Esophagus (tissue), 2 donors: ENCODE measurements at regions not wholly inside any gene's neighbourhood (a gene's known extent, or its start where the extent isn't known, plus 50 kb on each side); places are given as distances from the start of the nearest gene placed in this dataset.
"Not testable (repeated sequence)": the region's sequence is repeated elsewhere in the genome, so short reads cannot be mapped to it uniquely, and the experiment has no call there.

Experiments used
- H3K27ac ChIP-seq, 2 donors: one replicate each; pipeline ENCODE4 v1.5.1; 2013; ENCODE audit warnings: low read depth in 2 of 2, mild to moderate bottlenecking in 2 of 2, inconsistent platforms in 1 of 2, low read length in 1 of 2, moderate library complexity in 1 of 2
- H3K27me3 ChIP-seq, 2 donors: one replicate each; pipeline ENCODE4 v1.6.1; 2013; ENCODE audit warnings: low read length in 2 of 2, control low read depth in 1 of 2, mild to moderate bottlenecking in 1 of 2; ENCODE audit not compliant: insufficient read depth in 2 of 2, control insufficient read depth in 1 of 2
- H3K36me3 ChIP-seq, 2 donors: one replicate each; pipeline ENCODE4 v1.6.1; 2013; ENCODE audit warnings: low read length in 1 of 2; ENCODE audit not compliant: control insufficient read depth in 2 of 2, insufficient read depth in 2 of 2
- H3K4me1 ChIP-seq, 2 donors: one replicate each; pipeline ENCODE4 v1.6.1; 2013; ENCODE audit warnings: low read length in 1 of 2; ENCODE audit not compliant: control insufficient read depth in 2 of 2, insufficient read depth in 2 of 2
- H3K4me3 ChIP-seq, 2 donors: one replicate each; pipeline ENCODE4 v1.5.1; 2013; ENCODE audit warnings: low read length in 2 of 2, mild to moderate bottlenecking in 2 of 2, low read depth in 1 of 2, moderate library complexity in 1 of 2
- H3K9me3 ChIP-seq, 2 donors: one replicate each; pipeline ENCODE4 v1.6.1; 2013; ENCODE audit warnings: mild to moderate bottlenecking in 2 of 2, low read depth in 1 of 2, low read length in 1 of 2, moderate library complexity in 1 of 2; ENCODE audit not compliant: control insufficient read depth in 2 of 2, insufficient read depth in 1 of 2
- WGBS, 2 donors: extraction: QIAGEN DNeasy Blood & Tissue Kit; methylation state at CpG; one replicate each; pipeline ENCODE4 v1.1.7; 2013; 5-methylcytosine and 5-hydroxymethylcytosine counted together
- donor health status: healthy with polysubstance abuse.
- donor health status: Bipolar disorder and iron deficiency.

DNA sequence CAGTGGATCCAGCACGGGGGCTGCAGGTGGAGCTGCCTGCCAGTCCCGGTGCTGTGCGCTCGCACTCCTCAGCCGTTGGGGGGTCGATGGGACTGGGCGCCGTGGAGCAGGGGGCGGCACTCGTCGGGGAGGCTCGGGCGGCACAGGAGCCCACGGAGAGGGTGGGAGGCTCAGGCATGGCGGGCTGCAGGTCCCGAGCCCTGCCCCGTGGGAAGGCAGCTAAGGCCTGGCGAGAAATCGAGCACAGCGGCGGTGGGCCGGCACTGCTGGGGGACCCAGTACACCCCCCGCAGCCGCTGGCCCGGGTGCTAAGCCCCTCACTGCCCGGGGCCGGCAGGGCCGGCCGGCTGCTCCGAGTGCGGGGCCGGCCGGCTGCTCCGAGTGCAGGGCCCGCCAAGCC, 52.3 kb upstream of the MARK1 start:
- not testable (repeated sequence) for H3K27me3 ChIP-seq, H3K4me1 ChIP-seq, H3K36me3 ChIP-seq, H3K27ac ChIP-seq, H3K9me3 ChIP-seq, H3K4me3 ChIP-seq
- WGBS, 2 donors: 93 to 97% methylated on average over 11 to 34 of the region's 35 CpGs

DNA sequence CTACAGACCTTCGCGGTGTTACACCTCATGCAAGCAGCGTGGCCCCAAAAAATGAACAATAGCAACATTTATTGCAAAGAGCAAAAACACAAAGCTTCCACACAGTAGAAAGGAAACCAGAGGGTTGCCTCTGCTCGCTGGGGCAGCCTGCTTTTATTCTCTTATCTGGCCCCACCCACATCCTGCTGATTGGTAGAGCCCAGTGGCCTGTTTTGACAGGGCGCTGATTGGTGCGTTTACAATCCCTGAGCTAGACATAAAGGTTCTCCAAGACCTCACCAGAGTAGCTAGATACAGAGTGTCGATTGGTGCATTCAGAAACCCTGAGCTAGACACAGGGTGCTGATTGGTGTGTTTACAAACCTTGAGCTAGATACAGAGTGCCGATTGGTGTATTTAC, 52.8 kb upstream of the MARK1 start:
- 92 to 95% methylated on average over 8 of the region's 8 CpGs for WGBS, 2 donors

GRCh38 chr1:220473440-220473839, 54.5 kb upstream of the MARK1 start:
- Histone ChIP-seq H3K9me3 (peaks cover 0 to 3% of the 10 kb centered on the region in 2 donors), H3K4me1 (no peaks in the 10 kb centered on the region), H3K27me3 (no peaks in the 10 kb centered on the region), H3K4me3 (no peak overlapping the region), H3K36me3 (no peaks in the 10 kb centered on the region), H3K27ac (no peak overlapping the region)
- 94 to 96% methylated on average over 2 of the region's 2 CpGs for WGBS, 2 donors

More for the DNA sequence above, 52.8 kb upstream of the MARK1 start:
- not testable (repeated sequence) for H3K27me3 ChIP-seq, H3K27ac ChIP-seq, H3K4me1 ChIP-seq, H3K4me3 ChIP-seq, H3K9me3 ChIP-seq, H3K36me3 ChIP-seq

DNA sequence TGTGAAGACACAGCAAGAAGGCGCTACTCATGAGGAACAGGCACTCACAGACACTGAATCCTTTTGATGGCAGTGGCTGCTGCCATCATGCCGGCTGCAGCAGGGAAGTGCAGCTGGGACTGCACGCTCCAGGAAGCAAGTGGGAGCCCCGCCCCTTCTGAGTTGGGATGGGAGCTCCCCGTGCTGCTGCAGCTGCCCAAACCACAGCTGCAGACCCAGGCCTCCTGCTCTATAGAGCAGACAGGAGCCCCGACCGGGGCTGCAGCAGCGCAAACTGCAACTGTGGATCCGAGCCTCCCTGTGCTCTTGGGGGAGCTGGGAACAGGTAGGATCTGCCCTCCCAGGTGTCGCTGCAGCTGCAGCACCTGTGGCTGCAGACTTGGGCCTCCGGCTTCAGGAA, 65.2 kb upstream of the MARK1 start:
- 66 to 73% methylated on average over 11 of the region's 11 CpGs for WGBS, 2 donors
- no peaks in the 10 kb centered on the region for H3K36me3 ChIP-seq

GRCh38 chr1:220458936-220459335, 69.0 kb upstream of the MARK1 start:
- H3K4me3 ChIP-seq: no peak overlapping the region
- no peaks in the 10 kb centered on the region for H3K36me3 ChIP-seq
- H3K27me3 ChIP-seq: no peaks in the 10 kb centered on the region
- no peak overlapping the region for H3K27ac ChIP-seq
- H3K9me3 ChIP-seq: no peaks in the 10 kb centered on the region
- no peaks in the 10 kb centered on the region for H3K4me1 ChIP-seq

More for the DNA sequence above, 65.2 kb upstream of the MARK1 start:
- H3K4me3 ChIP-seq: no peak overlapping the region
- no peak overlapping the region for H3K27ac ChIP-seq
- no peaks in the 10 kb centered on the region for H3K4me1 ChIP-seq
- H3K9me3 ChIP-seq: no peaks in the 10 kb centered on the region
- no peaks in the 10 kb centered on the region for H3K27me3 ChIP-seq

- no peaks in the 10 kb centered on the region for H3K9me3 ChIP-seq
- no peak overlapping the region for H3K27ac ChIP-seq
- H3K27me3 ChIP-seq: no peaks in the 10 kb centered on the region
- 71 to 76% methylated on average over 5 of the region's 5 CpGs for WGBS, 2 donors
- H3K36me3 ChIP-seq: no peaks in the 10 kb centered on the region
- H3K4me1 ChIP-seq: no peaks in the 10 kb centered on the region
- no peak overlapping the region for H3K4me3 ChIP-seq
Observed at GRCh38 chr1:220457957-220458609, 69.9 kb upstream of the MARK1 start.

- Histone ChIP-seq H3K27ac (no peak overlapping the region), H3K36me3 (no peaks in the 10 kb centered on the region), H3K9me3 (no peaks in the 10 kb centered on the region), H3K4me3 (no peak overlapping the region), H3K4me1 (no peaks in the 10 kb centered on the region), H3K27me3 (no peaks in the 10 kb centered on the region)
- 74 to 81% methylated on average over 7 of the region's 7 CpGs for WGBS, 2 donors
Observed at GRCh38 chr1:220455559-220455958, 72.4 kb upstream of the MARK1 start.

GRCh38 chr1:220454155-220454777, 73.7 kb upstream of the MARK1 start:
- Histone ChIP-seq H3K27ac (no peak overlapping the region), H3K4me1 (no peaks in the 10 kb centered on the region), H3K4me3 (no peak overlapping the region), H3K36me3 (no peaks in the 10 kb centered on the region), H3K9me3 (no peaks in the 10 kb centered on the region), H3K27me3 (no peaks in the 10 kb centered on the region)
- WGBS, 2 donors: 79 to 81% methylated on average over 3 of the region's 3 CpGs

DNA sequence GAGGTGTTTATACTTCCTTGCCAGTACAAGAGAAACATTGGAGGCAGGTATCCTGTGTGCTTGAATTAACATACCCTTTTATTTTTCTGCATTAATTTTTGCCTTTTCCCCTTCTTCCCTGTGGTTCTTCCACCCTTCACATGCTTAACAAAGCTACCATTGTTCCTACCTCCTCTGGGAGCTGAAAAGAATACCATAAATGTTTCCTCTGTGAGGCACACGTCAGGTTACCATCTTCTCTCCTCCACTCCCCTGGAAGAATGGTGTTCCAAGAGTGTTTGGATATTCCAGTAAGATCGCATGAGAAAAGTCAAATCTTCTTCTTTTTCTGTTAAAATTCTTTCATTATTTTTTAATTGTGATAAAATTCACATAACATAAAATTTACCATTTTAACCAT, 74.6 kb upstream of the MARK1 start:
- H3K9me3 ChIP-seq: no peaks in the 10 kb centered on the region
- H3K27ac ChIP-seq: no peak overlapping the region
- WGBS, 2 donors: 81 to 89% methylated on average over 2 of the region's 2 CpGs
- no peaks in the 10 kb centered on the region for H3K27me3 ChIP-seq
- H3K4me1 ChIP-seq: no peaks in the 10 kb centered on the region
- H3K4me3 ChIP-seq: no peak overlapping the region
- no peaks in the 10 kb centered on the region for H3K36me3 ChIP-seq

- Histone ChIP-seq H3K27ac (no peak overlapping the region), H3K27me3 (no peaks in the 10 kb centered on the region), H3K36me3 (no peaks in the 10 kb centered on the region), H3K4me1 (no peaks in the 10 kb centered on the region), H3K4me3 (no peak overlapping the region), H3K9me3 (no peaks in the 10 kb centered on the region)
- 36 to 41% methylated on average over 4 of the region's 4 CpGs for WGBS, 2 donors
Observed at GRCh38 chr1:220451532-220451931, 76.4 kb upstream of the MARK1 start.
